Activated T-cell treated with anti-CD3 and anti-CD28 coated beads, Interleukin-2, amount 50 U/mL, for 4 hours (primary cell): ENCODE measurements at regions not wholly inside any gene's neighbourhood (a gene's known extent, or its start where the extent isn't known, plus 50 kb on each side); places are given as distances from the start of the nearest gene placed in this dataset.

Experiments
- ATAC-seq, 2 donors: fragments of 200-7000 bp; cut with Tn5 transposase; one replicate each; pipeline ENCODE4 v1.10.0; 2021
- DNase-seq: peaks from one replicate; pipeline ENCODE4 v3.0.0-alpha.2; 2020
- H3K27me3 Mint-ChIP-seq: one replicate; pipeline ENCODE4 v1.8.0; 2021; ENCODE audit warnings: low read depth, mixed read lengths
- H3K36me3 Mint-ChIP-seq: one replicate; pipeline ENCODE4 v1.8.0; 2022; ENCODE audit warnings: mixed read lengths; ENCODE audit not compliant: insufficient read depth
- H3K4me1 Mint-ChIP-seq: one replicate; pipeline ENCODE4 v1.8.0; 2021; ENCODE audit warnings: low read depth, mixed read lengths
- H3K4me3 Mint-ChIP-seq: one replicate; pipeline ENCODE4 v1.8.0; 2021; ENCODE audit warnings: mild to moderate bottlenecking, moderate library complexity, mixed read lengths
- H3K9me3 Mint-ChIP-seq: one replicate; pipeline ENCODE4 v1.8.0; 2021; ENCODE audit warnings: mixed read lengths

DNA sequence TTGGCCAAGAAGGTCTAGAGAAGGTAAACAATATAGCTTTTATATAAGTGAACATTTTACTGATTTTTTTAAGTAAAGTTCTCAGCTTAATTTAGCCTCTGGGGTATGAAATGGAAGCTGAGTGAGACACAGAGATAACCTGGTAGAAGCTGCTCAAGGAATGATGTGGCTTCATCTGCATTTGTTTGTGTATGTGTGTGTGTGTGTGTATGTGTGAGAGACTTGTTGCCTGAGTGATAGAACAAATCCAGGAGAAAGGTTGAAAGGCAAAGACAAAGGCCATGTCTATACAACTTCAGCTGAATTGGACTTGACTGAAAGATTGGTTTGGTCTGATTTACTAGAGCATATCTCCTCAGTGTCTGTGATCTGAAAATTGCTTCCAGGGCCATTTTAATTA lies 63.6 kb downstream of the PCDH7 start:
- H3K36me3 Mint-ChIP-seq = no peaks in the 10 kb centered on the region
- ATAC-seq = no peak
- H3K4me3 Mint-ChIP-seq = no peak overlapping the region
- no peaks in the 10 kb centered on the region for H3K4me1 Mint-ChIP-seq
- H3K27me3 Mint-ChIP-seq = no peaks in the 10 kb centered on the region
- H3K9me3 Mint-ChIP-seq = peaks cover 3% of the 10 kb centered on the region
- no peak for DNase-seq

- Mint-ChIP-seq H3K4me3 (no peak overlapping the region), H3K27me3 (no peaks in the 10 kb centered on the region), H3K9me3 (peaks cover 3% of the 10 kb centered on the region), H3K36me3 (no peaks in the 10 kb centered on the region), H3K4me1 (no peaks in the 10 kb centered on the region)
- DNase-seq (no peak), ATAC-seq (no peak)
Measured at GRCh38 chr4:30789219-30789671, 69.1 kb downstream of the PCDH7 start.

- DNase-seq (no peak), ATAC-seq (no peak)
- peaks cover 3% of the 10 kb centered on the region for H3K9me3 Mint-ChIP-seq
- no peaks in the 10 kb centered on the region for H3K27me3 Mint-ChIP-seq
- H3K36me3 Mint-ChIP-seq = no peaks in the 10 kb centered on the region
- H3K4me1 Mint-ChIP-seq = no peaks in the 10 kb centered on the region
- H3K4me3 Mint-ChIP-seq = no peak overlapping the region
Measured at GRCh38 chr4:30790123-30790522, 70.0 kb downstream of the PCDH7 start.

DNA sequence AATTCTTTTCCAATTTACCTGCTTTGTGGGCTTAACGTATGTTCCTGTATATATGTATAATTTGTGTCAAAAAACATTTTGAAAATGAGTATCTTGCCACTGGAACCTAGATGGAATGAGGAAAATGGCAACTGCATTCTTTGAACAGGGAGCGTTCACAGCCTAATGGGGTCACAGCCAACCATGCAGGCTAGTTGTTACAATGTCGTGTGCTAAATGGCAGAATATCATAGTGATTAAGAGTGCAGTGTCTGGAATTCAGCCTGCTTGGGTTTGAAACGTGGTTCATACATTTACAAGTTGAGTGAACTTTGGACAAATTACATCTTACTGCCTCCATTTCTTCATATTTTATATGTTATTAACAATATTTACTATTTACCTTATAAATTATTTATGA lies 70.8 kb downstream of the PCDH7 start:
- no peaks in the 10 kb centered on the region for H3K4me1 Mint-ChIP-seq
- no peaks in the 10 kb centered on the region for H3K27me3 Mint-ChIP-seq
- ATAC-seq = no peak
- H3K36me3 Mint-ChIP-seq = no peaks in the 10 kb centered on the region
- no peak for DNase-seq
- H3K4me3 Mint-ChIP-seq = no peak overlapping the region
- peaks cover 3% of the 10 kb centered on the region for H3K9me3 Mint-ChIP-seq

- Mint-ChIP-seq H3K27me3 (no peaks in the 10 kb centered on the region), H3K4me3 (no peak overlapping the region), H3K9me3 (peaks cover 1% of the 10 kb centered on the region), H3K36me3 (no peaks in the 10 kb centered on the region), H3K4me1 (no peaks in the 10 kb centered on the region)
- DNase-seq (no peak), ATAC-seq (no peak)
Measured at GRCh38 chr4:30792601-30793000, 72.4 kb downstream of the PCDH7 start.

DNA sequence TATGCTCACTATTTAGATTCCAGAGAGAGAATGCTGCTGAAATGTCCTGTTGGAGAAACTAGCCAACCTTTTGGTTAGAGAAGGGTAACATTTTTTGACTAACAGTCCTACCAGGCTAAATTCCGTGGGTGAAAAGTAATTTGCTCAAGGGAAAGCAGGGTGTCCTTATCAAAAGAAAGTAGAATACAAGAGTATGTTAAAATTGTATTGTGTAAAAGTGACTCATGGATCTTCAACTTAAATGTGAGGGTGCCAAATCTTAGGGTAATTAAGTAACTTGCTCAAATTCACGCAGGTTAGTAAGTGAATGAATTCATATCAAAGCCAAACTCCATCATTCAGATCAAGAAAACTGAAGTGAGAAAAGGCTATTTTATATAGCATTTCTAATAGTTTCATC lies 81.7 kb downstream of the PCDH7 start:
- Mint-ChIP-seq H3K27me3 (no peaks in the 10 kb centered on the region), H3K9me3 (peaks cover 27% of the 10 kb centered on the region), H3K4me3 (no peak overlapping the region), H3K36me3 (no peaks in the 10 kb centered on the region), H3K4me1 (no peaks in the 10 kb centered on the region)
- ATAC-seq = no peak
- no peak for DNase-seq

DNA sequence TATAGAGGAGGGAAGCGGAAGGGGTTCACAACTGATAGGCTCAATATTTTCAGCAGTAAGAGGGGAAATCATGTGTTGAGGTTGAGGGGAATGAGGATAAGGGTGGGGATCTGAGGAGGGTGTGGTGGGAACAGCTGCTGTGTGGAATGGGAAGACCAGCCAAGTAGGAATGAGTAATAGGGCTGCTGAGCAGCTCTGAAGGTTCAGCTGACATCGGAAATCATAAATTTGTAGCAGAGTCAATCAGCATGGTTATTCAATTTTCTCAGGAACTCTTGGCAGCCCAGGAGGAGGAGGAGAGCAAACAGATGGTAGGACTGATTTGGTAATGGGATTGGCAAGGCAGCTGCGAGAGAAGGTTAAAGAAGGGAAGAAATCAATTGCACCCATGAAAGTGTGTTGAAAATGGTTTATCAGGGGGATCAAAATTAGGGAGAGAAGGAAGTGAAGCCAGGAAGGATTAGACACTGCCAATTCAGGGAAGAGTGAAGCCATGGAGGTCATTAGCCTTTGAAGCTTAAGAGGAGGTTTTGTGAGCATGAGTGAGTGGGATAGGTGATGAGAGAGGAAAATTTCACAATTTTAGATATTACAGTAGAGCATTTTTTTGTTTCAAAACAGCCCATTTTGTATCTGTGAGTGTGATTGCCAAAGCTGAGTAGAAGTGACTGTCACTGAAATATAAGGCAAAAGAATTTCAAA lies 82.6 kb downstream of the PCDH7 start:
- H3K4me3 Mint-ChIP-seq = no peak overlapping the region
- DNase-seq (no peak), ATAC-seq (no peak)
- H3K9me3 Mint-ChIP-seq = peaks cover 25% of the 10 kb centered on the region
- no peaks in the 10 kb centered on the region for H3K27me3 Mint-ChIP-seq
- no peaks in the 10 kb centered on the region for H3K4me1 Mint-ChIP-seq
- no peaks in the 10 kb centered on the region for H3K36me3 Mint-ChIP-seq

DNA sequence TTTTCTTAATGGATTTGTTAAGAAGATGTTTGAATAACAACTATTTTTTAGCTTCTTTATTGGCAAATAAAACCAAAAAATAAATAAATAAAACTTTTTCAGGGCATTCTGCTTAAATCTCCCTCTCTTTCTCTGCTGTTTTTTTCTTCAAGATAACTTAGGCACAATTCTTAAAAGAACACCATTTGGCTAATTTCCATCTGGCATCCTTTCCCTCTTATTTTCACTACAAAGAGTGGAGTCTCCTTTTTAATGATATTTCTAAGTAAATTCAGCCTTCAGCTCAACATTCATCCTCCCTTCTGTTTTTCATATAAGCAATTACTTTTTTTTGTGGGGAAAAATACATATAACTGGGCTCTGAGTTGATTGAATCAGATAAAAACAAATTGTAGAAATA lies 88.1 kb downstream of the PCDH7 start:
- Mint-ChIP-seq H3K9me3 (peaks cover 9% of the 10 kb centered on the region), H3K4me3 (no peak overlapping the region), H3K4me1 (no peaks in the 10 kb centered on the region), H3K36me3 (no peaks in the 10 kb centered on the region), H3K27me3 (no peaks in the 10 kb centered on the region)
- ATAC-seq (no peak), DNase-seq (no peak)

DNA sequence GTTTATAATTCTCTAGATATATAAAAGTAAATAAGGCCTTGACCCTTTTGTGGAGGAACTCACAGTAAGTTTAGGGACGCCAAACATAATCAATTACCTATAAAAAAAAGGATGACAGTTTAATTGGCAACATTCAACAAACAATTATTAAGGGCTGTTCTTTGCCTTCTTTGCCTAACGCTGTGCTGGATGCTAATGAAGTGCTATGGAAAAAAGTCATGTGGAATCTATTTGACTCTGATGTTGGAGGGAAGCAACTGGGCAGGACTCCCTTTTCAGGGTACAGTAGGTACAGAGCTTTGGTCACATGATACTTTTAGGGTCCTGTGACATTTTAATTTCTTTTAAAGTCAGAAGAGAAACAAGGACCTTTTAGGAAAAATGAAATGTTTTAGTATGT lies 91.1 kb downstream of the PCDH7 start:
- peaks cover 3% of the 10 kb centered on the region for H3K9me3 Mint-ChIP-seq

GRCh38 chr4:30815685-30816084 lies 95.5 kb downstream of the PCDH7 start:
- Mint-ChIP-seq H3K27me3 (no peaks in the 10 kb centered on the region), H3K9me3 (peaks cover 11% of the 10 kb centered on the region), H3K4me1 (no peaks in the 10 kb centered on the region), H3K4me3 (no peak overlapping the region), H3K36me3 (no peaks in the 10 kb centered on the region)
- DNase-seq = no peak
- ATAC-seq = no peak

More for the DNA sequence above, 91.1 kb downstream of the PCDH7 start:
- Mint-ChIP-seq H3K36me3 (no peaks in the 10 kb centered on the region), H3K4me3 (no peak overlapping the region), H3K27me3 (no peaks in the 10 kb centered on the region), H3K4me1 (no peaks in the 10 kb centered on the region)
- no peak for ATAC-seq
- no peak for DNase-seq

- H3K27me3 Mint-ChIP-seq = no peaks in the 10 kb centered on the region
- ATAC-seq (no peak), DNase-seq (no peak)
- no peaks in the 10 kb centered on the region for H3K36me3 Mint-ChIP-seq
- H3K9me3 Mint-ChIP-seq = peaks cover 11% of the 10 kb centered on the region
- no peak overlapping the region for H3K4me3 Mint-ChIP-seq
- H3K4me1 Mint-ChIP-seq = no peaks in the 10 kb centered on the region
Measured at GRCh38 chr4:30817447-30817846, 97.3 kb downstream of the PCDH7 start.

GRCh38 chr4:30818541-30818940 lies 98.4 kb downstream of the PCDH7 start:
- Mint-ChIP-seq H3K4me1 (no peaks in the 10 kb centered on the region), H3K4me3 (no peak overlapping the region)

DNA sequence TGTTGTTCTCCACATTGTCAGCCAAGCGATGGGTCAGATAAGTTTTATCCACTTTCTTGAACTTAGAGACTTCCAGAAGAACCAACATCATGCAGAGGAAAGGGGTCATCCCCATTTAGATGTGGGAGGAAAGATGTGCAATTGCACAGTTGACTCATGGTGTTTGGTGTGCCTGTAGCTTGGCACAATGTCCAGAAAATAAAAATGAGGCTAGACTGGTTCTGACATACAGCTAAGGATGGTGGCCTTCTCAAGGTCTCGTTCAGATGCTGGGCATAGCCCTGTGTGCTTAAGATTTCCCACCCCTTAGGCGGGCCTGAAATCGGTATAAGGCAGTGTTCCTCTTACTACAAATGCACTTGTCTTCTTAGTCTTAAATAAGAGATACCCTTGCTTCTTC lies 101.1 kb downstream of the PCDH7 start:
- no peak overlapping the region for H3K4me3 Mint-ChIP-seq
- no peaks in the 10 kb centered on the region for H3K27me3 Mint-ChIP-seq
- DNase-seq = no peak

More at GRCh38 chr4:30818541-30818940, 98.4 kb downstream of the PCDH7 start:
- Mint-ChIP-seq H3K27me3 (no peaks in the 10 kb centered on the region), H3K36me3 (no peaks in the 10 kb centered on the region), H3K9me3 (peaks cover 11% of the 10 kb centered on the region)
- DNase-seq = no peak
- no peak for ATAC-seq

GRCh38 chr4:30821859-30822612 lies 101.9 kb downstream of the PCDH7 start:
- DNase-seq (no peak), ATAC-seq (no peak)
- no peaks in the 10 kb centered on the region for H3K27me3 Mint-ChIP-seq
- H3K36me3 Mint-ChIP-seq = no peaks in the 10 kb centered on the region
- H3K9me3 Mint-ChIP-seq = peaks cover 19% of the 10 kb centered on the region
- no peaks in the 10 kb centered on the region for H3K4me1 Mint-ChIP-seq
- H3K4me3 Mint-ChIP-seq = no peak overlapping the region

More for the DNA sequence above, 101.1 kb downstream of the PCDH7 start:
- Mint-ChIP-seq H3K36me3 (no peaks in the 10 kb centered on the region), H3K4me1 (no peaks in the 10 kb centered on the region), H3K9me3 (peaks cover 19% of the 10 kb centered on the region)
- ATAC-seq = no peak

DNA sequence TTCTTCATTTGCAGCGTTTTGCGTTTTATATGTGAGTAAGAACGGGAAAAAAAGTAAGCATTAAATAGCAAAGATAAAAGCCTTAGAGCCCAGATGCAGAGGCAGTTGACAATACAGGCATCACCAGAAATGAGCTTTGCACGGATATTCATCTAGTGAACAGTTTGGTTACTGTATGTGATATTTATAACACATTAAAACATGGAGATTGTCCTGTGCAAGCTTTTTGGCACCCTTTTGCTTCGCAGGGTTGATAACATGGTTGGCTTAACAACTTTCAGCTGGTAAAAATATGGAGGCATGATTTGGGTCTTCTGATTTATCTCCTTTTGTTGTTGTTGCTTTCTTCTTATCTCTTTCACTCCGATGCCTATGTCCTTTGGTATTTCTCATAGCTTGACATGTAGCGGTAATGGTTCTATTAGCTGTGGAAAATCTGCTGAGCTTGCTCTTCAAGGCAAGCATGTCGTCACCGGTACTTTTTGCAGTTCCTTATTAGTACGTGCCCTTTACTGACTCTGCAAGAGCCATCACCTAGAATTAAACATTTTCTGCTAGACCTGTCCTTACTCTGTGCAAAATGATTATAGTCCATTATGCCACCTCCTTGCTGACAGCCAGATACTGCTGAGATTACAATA lies 102.9 kb downstream of the PCDH7 start:
- Mint-ChIP-seq H3K4me1 (no peaks in the 10 kb centered on the region), H3K27me3 (no peaks in the 10 kb centered on the region), H3K9me3 (peaks cover 20% of the 10 kb centered on the region), H3K36me3 (no peaks in the 10 kb centered on the region), H3K4me3 (no peak overlapping the region)
- ATAC-seq = no peak
- no peak for DNase-seq
